Tibial nerve (tissue), 4 donors: ENCODE measurements at regions not wholly inside any gene's neighbourhood (a gene's known extent, or its start where the extent isn't known, plus 50 kb on each side); places are given as distances from the start of the nearest gene placed in this dataset.

Source experiments
- DNase-seq, 2 donors: peaks; one replicate each; pipeline ENCODE4 v3.0.0-alpha.2; 2019; ENCODE audit warnings: low spot score in 2 of 2
- H3K27ac ChIP-seq, 4 donors: fragments of 200-600 bp; sonication (generic) in 3 of 4; one replicate each; pipeline ENCODE4 v1.5.1; 2017 to 2019; ENCODE audit warnings: mild to moderate bottlenecking in 1 of 4
- H3K27me3 ChIP-seq, 2 donors: fragments of 200-600 bp; sonication (generic) in 1 of 2; one replicate each; pipeline versions ENCODE4 v1.5.1 to v1.6.0; 2017 to 2019
- H3K36me3 ChIP-seq, 3 donors: fragments of 200-600 bp; sonication (generic); one replicate each; pipeline ENCODE4 v1.5.1; 2018 to 2019
- H3K4me1 ChIP-seq, 4 donors: fragments of 200-600 bp; sonication (generic) in 3 of 4; one replicate each; pipeline ENCODE4 v1.5.1; 2017 to 2019
- H3K4me3 ChIP-seq, 4 donors: fragments of 200-600 bp; sonication (generic) in 3 of 4; one replicate each; pipeline ENCODE4 v1.5.1; 2017 to 2019; ENCODE audit warnings: mild to moderate bottlenecking in 1 of 4, moderate library complexity in 1 of 4
- H3K9me3 ChIP-seq, 4 donors: fragments of 200-600 bp; sonication (generic) in 3 of 4; one replicate each; pipeline ENCODE4 v1.5.1; 2017 to 2019
- EP300 ChIP-seq, 2 donors: sonication (generic); formaldehyde crosslinking; IDR thresholded peaks; one replicate each; pipeline ENCODE4 v1.6.1; 2017; ENCODE audit warnings: antibody characterized with exemption in 2 of 2, mild to moderate bottlenecking in 1 of 2
- POLR2A ChIP-seq, 2 donors: fragments of 450-650 bp; IDR thresholded peaks; one replicate each; pipeline ENCODE4 v1.6.1; 2017; ENCODE audit warnings: antibody characterized with exemption in 2 of 2, mild to moderate bottlenecking in 2 of 2, moderate library complexity in 2 of 2
- WGBS, 2 donors: methylation state at CpG; one replicate each; pipeline ENCODE4 v1.1.5; 2018; 5-methylcytosine and 5-hydroxymethylcytosine counted together
- TF ChIP-seq, protein P1 (sequence below), 5 experiments: fragments of 200-600 bp in 3 of 5; fragments of 450-650 bp in 2 of 5; sonication (generic) in 3 of 5; IDR thresholded peaks; one replicate each; pipeline ENCODE4 v1.5.1; 2016 to 2019; ENCODE audit warnings: antibody characterized with exemption in 5 of 5, mild to moderate bottlenecking in 3 of 5, moderate library complexity in 2 of 5

GRCh38 chr15:70311821-70312220 is 214.1 kb upstream of the TLE3 start:
- no peaks in the 10 kb centered on the region for H3K9me3 ChIP-seq

GRCh38 chr15:70309716-70310115 is 212.0 kb upstream of the TLE3 start:
- no peak for DNase-seq
- no peak for TF ChIP-seq POLR2A (IDR thresholded peaks at IDR 0.05)
- TF ChIP-seq, protein P1, sequence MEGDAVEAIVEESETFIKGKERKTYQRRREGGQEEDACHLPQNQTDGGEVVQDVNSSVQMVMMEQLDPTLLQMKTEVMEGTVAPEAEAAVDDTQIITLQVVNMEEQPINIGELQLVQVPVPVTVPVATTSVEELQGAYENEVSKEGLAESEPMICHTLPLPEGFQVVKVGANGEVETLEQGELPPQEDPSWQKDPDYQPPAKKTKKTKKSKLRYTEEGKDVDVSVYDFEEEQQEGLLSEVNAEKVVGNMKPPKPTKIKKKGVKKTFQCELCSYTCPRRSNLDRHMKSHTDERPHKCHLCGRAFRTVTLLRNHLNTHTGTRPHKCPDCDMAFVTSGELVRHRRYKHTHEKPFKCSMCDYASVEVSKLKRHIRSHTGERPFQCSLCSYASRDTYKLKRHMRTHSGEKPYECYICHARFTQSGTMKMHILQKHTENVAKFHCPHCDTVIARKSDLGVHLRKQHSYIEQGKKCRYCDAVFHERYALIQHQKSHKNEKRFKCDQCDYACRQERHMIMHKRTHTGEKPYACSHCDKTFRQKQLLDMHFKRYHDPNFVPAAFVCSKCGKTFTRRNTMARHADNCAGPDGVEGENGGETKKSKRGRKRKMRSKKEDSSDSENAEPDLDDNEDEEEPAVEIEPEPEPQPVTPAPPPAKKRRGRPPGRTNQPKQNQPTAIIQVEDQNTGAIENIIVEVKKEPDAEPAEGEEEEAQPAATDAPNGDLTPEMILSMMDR (IDR thresholded peaks at IDR 0.05) = no peak
- TF ChIP-seq EP300 (IDR thresholded peaks at IDR 0.05) = no peak
- no peaks in the 10 kb centered on the region for H3K27me3 ChIP-seq
- no peak overlapping the region for H3K27ac ChIP-seq
- peaks cover 0 to 10% (median 0%) of the 10 kb centered on the region in 4 donors for H3K4me1 ChIP-seq
- H3K4me3 ChIP-seq = no peak overlapping the region
- H3K9me3 ChIP-seq = peaks cover 0 to 6% (median 0%) of the 10 kb centered on the region in 4 donors
- no peaks in the 10 kb centered on the region for H3K36me3 ChIP-seq
- 43 to 45% methylated on average over 4 of the region's 4 CpGs for WGBS, 2 donors

More at GRCh38 chr15:70311821-70312220, 214.1 kb upstream of the TLE3 start:
- H3K36me3 ChIP-seq = no peaks in the 10 kb centered on the region
- TF ChIP-seq, protein P1 (IDR thresholded peaks at IDR 0.05) = no peak
- TF ChIP-seq EP300 (IDR thresholded peaks at IDR 0.05) (no peak), POLR2A (IDR thresholded peaks at IDR 0.05) (no peak)
- no peak overlapping the region for H3K4me3 ChIP-seq
- no peaks in the 10 kb centered on the region for H3K27me3 ChIP-seq
- H3K4me1 ChIP-seq = peaks cover 0 to 10% (median 0%) of the 10 kb centered on the region in 4 donors
- 56 to 65% methylated on average over 1 of the region's 1 CpG for WGBS, 2 donors
- DNase-seq = no peak
- H3K27ac ChIP-seq = no peak overlapping the region

GRCh38 chr15:70308735-70309434 is 211.2 kb upstream of the TLE3 start:
- peaks cover 0 to 10% (median 0%) of the 10 kb centered on the region in 4 donors for H3K4me1 ChIP-seq
- H3K9me3 ChIP-seq = peaks cover 0 to 8% (median 0%) of the 10 kb centered on the region in 4 donors
- no peak overlapping the region for H3K27ac ChIP-seq
- no peak overlapping the region for H3K4me3 ChIP-seq
- 77 to 78% methylated on average over 9 of the region's 9 CpGs for WGBS, 2 donors
- H3K27me3 ChIP-seq = no peaks in the 10 kb centered on the region
- H3K36me3 ChIP-seq = no peaks in the 10 kb centered on the region
- DNase-seq = no peak
- no peak for TF ChIP-seq POLR2A (IDR thresholded peaks at IDR 0.05)

DNA sequence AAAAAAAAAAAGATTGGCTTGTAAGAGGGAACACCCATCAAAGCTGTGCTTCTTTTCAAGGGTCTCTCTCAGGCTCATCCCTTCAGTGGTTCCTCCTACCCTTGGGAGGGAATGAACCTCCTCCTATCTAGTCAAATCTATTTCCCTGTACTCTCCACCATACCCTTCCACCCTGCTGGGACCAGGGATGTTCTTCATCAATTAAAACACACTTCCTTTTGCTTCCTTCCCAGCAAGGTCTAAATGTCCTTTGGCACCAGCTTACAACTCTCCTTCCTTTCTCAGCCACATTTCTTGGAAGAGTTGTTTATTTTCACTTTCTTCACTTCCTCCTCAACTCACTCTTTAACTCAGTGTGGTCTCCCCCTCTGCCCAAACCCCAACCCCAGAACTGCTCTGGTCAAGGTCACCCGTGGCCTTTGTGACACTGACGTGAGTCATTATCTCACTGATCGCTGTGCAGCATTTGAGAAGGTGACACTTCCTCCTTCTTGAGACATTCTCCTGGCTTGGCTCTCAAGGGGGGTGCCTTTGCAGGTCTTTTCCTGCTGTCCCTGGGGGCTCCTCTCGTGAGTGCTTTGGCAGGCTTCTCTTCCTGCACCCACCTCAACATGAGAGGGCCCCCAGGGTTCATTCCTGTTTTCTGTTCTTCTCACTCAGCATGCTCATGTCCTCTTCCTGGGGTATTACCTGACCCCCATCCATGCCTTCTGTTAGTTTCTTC is 210.5 kb upstream of the TLE3 start:
- Histone ChIP-seq H3K36me3 (no peaks in the 10 kb centered on the region), H3K27ac (no peak overlapping the region), H3K9me3 (peaks cover 0 to 8% (median 0%) of the 10 kb centered on the region in 4 donors), H3K4me1 (peaks cover 0 to 10% (median 0%) of the 10 kb centered on the region in 4 donors), H3K27me3 (no peaks in the 10 kb centered on the region), H3K4me3 (no peak overlapping the region)
- TF ChIP-seq, protein P1 (IDR thresholded peaks at IDR 0.05) = no peak
- TF ChIP-seq EP300 (IDR thresholded peaks at IDR 0.05) (no peak), POLR2A (IDR thresholded peaks at IDR 0.05) (no peak)
- 54 to 64% methylated on average over 4 of the region's 4 CpGs for WGBS, 2 donors
- DNase-seq = no peak

DNA sequence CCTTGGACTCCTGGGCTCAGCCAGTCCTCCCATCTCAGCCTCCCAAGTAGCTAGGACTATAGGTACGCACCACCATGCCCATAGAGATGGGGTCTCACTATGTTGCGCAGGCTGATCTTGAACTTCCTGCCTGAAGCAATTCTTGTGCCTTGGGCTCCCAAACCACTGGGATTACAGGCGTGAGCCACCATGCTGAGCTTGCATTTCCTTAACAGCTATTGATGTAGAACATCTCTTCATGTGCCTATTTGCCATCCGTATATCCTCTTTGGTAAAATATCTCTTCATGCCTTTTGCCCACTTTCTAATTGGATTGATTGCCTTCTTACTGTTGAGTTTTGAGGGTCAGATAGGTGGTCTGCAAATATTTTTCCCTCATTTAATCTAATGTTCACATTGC is 208.9 kb upstream of the TLE3 start:
- Histone ChIP-seq H3K27ac (no peak overlapping the region), H3K36me3 (no peaks in the 10 kb centered on the region), H3K4me1 (peaks cover 0 to 12% (median 1%) of the 10 kb centered on the region in 4 donors), H3K4me3 (no peak overlapping the region), H3K27me3 (no peaks in the 10 kb centered on the region), H3K9me3 (peaks cover 0 to 8% (median 0%) of the 10 kb centered on the region in 4 donors)
- TF ChIP-seq, protein P1 (IDR thresholded peaks at IDR 0.05) = no peak
- TF ChIP-seq POLR2A (IDR thresholded peaks at IDR 0.05) (no peak), EP300 (IDR thresholded peaks at IDR 0.05) (no peak)
- no peak for DNase-seq
- 92 to 96% methylated on average over 4 of the region's 4 CpGs for WGBS, 2 donors
